ENCODE measurements at regions not wholly inside any gene's neighbourhood (a gene's known extent, or its start where the extent isn't known, plus 50 kb on each side); places are given as distances from the start of the nearest gene placed in this dataset.

DNA sequence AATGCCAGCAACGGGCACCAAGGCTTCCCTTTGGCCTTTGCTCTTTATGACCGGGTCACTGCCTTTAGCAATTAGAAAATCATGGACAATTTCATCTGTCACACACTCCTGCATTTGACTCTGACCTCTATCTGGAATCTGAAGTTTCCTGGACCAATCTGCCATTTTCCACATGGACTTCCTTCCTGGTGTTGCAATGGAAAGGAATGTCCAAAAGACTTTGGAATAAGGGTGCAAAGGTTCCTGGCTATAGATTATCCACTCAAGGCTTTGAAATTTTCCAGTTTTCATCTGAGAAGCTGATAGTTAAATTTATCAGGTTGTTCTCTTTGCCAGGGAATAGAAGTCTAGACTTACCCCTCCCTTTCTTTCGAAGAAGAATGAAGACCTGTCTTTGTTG is 523.1 kb upstream of the ZNF462 start:
- DNase-seq, result no peak

- DNase-seq, result no peak
These were observed 512.2 kb upstream of the ZNF462 start for GRCh38 chr9:106350777-106351176.

GRCh38 chr9:106356924-106357323 is 506.0 kb upstream of the ZNF462 start:
- no peak for DNase-seq

DNA sequence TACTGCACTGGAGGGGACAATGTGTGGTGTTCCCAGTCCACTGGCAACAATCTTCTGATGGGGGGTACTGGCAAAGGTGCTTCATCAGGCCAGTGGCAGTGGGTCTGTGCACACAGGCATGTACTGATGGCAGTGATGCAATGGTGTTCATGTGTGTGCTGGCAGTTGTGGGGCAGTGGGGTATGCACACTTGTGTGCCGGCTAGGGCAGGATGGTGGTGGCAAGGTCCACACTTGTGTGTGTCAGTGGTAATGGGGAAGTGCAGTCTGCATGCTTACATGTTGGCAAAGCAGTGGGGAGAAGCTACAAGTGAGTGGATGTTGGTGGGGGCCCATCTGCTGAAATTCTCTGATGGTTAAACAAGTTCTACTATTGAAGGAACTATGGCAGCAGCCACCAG is 504.6 kb upstream of the ZNF462 start:
- DNase-seq, result no peak

GRCh38 chr9:106376689-106377088 is 486.3 kb upstream of the ZNF462 start:
- DNase-seq, result no peak

DNA sequence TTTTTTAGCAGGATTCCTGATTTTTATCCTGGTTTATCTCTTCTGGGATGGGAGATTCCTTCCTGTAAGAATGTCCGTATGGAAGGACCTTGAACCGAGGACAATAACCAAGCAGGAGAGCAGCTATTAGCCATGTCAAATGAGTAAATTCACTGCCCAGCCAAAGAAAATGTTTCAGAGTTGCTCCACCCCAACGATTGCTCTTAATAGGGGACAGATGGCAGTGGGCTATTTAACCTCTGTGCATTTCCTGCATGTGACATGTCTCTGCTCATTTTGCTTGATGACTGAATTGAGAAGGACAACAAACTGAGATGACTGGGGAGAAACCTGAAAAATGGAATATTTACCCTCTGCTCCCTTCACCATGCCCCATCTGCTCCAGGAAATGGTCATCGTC is 479.9 kb upstream of the ZNF462 start:
- no peak for DNase-seq

DNA sequence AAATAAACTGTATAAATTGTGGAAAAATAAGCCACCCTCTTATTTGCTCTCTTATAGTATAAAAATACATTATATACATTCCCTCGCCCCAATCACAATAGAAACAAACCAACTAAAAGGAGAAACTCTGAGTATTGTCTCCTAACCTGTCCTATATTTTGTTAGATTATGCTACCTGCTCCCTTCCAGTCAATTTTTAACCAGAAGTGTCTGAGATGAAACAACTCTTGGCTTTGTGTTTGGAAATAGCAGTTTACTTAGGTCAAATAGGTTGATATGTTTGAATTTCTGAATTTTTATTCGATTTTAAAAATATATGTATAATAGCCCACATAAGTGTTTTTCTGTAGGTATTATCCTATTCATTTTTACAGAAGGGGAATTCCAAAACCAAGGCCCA is 475.0 kb upstream of the ZNF462 start:
- DNase-seq, result no peak

GRCh38 chr9:106393226-106393625 is 469.7 kb upstream of the ZNF462 start:
- no peak for DNase-seq

- DNase-seq, result no peak
These were observed 462.8 kb upstream of the ZNF462 start for GRCh38 chr9:106400170-106400569.

DNA sequence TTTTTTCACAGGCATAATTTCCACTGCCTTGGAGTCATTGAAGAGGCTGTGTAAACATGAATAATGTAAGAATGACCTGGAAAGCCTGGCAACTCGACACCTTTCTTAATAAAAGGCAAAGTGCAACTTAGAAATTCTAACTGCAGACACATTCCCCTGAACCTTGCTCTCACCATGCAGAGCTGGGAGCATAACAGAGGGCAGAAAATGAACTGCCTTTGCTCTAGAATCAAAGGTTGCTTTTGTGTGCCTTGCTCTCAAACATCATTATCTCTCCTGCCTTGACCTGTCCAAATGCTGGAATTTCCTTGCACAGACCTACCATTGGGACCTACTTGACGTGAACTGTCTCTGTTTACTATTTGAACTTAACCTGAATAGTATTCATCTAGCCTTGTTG is 462.0 kb upstream of the ZNF462 start:
- no peak for DNase-seq

DNA sequence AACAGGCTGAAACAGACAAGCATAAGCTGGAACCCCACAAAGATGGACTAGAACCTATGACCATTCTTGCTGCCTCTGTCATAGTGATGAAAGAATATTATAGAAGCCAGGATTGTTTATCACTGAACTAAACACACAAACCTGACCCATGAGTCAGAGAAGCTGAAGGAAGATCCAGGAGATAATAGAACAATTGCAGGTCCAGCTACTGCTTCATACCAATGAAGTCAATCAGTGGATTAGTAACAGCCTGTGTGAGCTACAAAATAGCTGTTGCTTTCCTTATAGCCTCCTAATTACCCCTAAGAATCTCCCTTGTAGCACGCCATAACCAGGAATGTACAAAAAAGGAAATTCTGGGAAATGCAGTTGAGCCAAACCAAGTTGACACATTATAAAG is 459.9 kb upstream of the ZNF462 start:
- no peak for DNase-seq

- DNase-seq, result no peak
These were observed 458.8 kb upstream of the ZNF462 start for GRCh38 chr9:106404137-106404536.

DNA sequence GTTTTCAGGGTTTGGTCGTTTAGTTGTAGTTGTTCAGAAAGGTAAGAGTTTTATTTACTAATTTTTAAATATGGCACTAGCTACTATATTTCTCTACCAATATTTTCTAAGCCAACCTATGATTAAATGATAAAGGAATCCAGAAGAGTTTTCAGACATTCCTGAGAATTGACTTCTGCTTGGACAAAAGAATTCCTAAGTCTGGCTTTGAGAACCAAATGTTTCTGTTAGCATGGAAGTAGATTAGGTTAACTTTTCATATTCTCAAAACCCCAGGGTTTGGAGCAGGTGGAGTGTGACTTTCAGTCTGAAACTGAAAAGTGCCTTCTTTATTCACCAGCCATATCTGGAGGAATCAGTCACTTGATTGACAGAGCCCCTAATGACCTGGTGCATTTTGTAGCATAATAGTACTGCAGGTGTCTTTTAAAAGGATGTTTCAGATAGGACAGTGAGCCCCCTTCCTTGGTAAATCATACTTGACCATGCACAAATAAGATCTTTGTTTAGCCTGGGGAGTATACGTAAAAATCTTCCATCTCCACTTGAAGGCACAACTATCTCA is 457.0 kb upstream of the ZNF462 start:
- DNase-seq, result no peak

DNA sequence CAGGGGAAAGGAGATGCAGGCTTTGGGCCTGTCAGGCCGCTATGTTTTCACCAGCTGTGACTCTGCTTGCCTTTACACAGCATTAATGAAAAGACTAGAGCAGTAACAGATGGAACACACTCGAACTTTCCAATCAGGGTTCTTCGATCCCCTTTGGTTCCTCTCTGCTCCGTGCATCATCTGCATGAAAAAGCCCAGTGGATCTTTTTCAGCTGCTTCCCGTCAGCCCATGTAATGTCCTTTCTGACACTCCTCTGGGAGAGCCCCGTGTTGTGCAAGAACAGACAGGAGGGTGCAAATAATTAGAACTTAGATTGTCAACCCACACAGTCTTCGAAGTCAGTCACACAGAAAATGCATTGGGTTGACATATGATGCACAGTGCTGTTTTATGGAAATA is 448.9 kb upstream of the ZNF462 start:
- no peak for DNase-seq

- no peak for DNase-seq
These were observed 445.3 kb upstream of the ZNF462 start for GRCh38 chr9:106417685-106418084.

- DNase-seq, result no peak
These were observed 443.1 kb upstream of the ZNF462 start for GRCh38 chr9:106419829-106420228.

DNA sequence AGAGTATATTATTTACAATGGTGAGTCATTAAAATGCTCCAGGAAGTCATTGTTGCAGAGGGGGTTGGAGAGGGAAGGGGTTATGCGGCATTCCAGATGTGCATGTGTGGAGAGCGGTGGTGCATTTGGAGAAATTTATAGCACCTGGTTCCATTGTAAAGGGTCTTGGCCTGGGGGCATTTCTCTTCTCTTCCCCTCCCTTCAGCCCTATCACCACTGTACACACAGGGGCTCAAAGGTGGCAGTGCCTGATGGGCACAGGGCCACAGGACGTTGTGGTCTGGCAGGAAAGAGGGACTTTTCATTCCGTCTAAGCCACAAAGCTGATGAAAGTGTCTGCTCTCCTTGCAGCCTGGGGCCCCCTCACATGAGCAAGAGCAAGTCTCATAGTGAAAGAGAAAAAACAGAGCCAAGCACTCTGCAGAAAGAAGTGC is 442.4 kb upstream of the ZNF462 start:
- no peak for DNase-seq

DNA sequence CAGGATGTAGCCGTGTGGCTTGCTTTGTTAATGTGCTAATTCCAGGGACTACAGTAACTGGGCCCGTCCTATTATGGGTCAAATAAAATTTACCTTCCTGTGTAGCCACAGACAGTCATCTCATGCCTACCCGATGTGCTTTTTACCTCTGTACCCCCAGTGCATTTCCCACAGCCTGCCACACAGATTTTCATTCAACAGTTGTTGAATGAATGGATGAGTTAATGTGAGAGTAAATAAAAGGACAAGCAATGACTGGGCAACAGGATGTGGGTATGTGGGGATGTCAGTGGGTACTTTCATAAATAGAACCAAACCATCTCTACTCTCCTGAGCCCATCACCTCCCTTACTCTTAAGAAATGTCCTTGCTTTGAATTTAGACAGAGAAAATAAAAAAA is 441.2 kb upstream of the ZNF462 start:
- DNase-seq, result no peak

DNA sequence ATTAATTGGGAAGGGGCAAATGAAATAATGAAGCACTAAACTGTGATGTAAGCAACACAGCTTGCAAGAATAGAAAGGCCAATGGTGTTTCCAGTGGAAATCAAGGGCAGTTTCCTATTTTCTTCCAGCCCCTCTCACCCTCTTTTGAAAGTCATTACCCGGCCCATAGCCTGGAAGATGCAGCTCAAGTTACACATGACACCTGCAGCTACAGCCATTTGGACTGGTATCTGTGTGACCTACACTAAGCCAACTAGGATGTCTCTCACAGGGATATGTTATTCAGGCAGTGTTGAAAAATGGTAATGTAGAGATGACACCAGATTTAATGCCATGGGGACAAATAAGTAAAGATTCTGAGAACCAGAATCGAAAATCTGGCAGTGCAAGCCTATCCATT is 439.4 kb upstream of the ZNF462 start:
- no peak for DNase-seq

DNA sequence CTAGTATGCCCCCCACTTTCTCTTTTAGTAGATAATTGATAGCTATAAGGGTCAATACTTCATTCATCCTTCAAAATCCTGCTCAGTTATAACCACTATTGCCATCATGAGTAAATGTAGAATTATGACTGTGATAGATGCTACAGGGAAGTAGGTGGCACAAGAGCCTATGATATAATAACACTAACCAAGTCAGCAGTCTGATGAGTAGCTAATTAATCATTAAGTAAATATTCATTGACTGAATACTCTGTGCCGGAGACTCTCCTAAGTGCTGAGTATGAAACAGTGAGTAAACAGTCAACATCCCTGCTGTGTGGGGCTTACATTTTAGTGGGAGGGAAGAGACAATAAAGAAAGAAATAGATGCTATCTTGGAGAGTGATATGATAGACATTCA is 430.3 kb upstream of the ZNF462 start:
- DNase-seq, result no peak

DNA sequence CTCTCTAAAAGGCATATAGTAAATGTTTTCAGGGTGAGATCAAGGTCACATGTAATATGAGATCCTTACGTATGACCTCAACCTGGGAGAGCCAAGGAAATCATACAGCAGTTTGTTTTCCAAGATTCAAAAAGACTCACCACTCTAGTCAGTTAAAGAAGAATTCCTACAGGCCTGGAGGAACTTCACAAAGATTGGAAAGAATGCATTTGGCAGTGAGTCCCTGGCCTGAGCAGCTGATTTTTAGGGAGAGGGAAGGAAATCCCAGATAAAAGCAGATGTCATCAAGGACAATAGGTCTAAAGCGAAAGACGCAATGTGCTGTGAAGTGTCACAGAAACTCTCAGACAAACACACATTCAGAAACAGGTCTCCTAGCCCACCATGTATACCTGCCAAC is 424.0 kb upstream of the ZNF462 start:
- no peak for DNase-seq

GRCh38 chr9:106441283-106441682 is 421.7 kb upstream of the ZNF462 start:
- DNase-seq, result no peak

DNA sequence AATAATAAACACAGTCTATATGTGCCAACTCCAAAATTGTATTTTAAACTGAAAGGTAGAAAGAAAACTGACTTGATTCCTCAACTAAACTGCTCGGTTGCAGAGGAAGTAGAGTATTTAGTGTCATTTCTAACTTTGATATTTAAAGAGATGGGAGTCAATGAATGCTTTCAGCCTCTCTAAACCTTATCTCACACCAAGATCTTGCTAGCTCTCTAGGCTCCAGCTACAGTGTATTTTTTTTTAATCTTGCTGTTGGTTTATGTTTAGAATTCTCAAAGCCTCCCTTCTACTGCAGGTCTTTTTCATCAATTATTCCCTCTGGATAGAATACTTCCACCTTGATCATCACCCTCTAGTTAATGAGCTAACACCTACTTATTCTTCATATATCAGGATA is 419.4 kb upstream of the ZNF462 start:
- no peak for DNase-seq

GRCh38 chr9:106445107-106445506 is 417.9 kb upstream of the ZNF462 start:
- no peak for DNase-seq

DNA sequence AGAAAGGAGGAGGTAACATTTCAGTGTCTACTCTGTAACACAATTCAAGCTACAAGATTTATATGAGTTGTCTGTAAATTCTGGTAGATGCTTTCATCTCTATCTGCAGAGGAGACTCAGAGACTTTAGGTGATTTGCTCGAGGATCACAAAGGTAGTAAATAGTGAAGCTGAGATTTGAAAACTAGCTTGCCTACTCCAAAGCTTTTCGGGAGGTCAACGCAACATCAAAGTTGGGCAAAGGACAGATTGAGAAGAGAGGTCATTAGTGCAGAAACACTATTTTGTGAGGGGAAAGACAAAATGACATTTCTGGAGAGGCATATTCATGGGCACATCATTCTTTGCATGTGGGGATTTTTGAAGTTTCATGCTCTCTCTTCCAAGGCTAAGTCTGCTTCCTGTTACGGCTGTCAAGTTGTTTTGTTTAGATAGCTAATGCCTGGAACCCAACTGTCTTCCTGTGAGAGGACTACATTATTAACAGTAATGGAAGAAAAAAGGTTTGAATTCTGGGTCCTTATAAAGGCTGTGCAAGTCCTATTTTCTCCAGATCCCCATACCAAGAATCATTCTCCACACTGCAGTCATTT is 413.5 kb upstream of the ZNF462 start:
- no peak for DNase-seq
